ENCODE measurements at regions not wholly inside any gene's neighbourhood (a gene's known extent, or its start where the extent isn't known, plus 50 kb on each side); places are given as distances from the start of the nearest gene placed in this dataset.

GRCh38 chr2:42842466-42842865, 50.1 kb upstream of the HAAO start:
- Mint-ChIP-seq H3K27ac (no peak overlapping the region), H3K4me3 (no peak overlapping the region), H3K4me1 (ENCODE audit: low read depth) (no peaks in the 10 kb centered on the region), H3K27me3 (ENCODE audit: low read depth) (no peaks in the 10 kb centered on the region), H3K36me3 (ENCODE audit: low read depth) (no peaks in the 10 kb centered on the region), H3K9me3 (no peaks in the 10 kb centered on the region)

Measured in T-helper 1 cell treated with Interleukin-12 subunit alpha and Interleukin-12 subunit beta and Interleukin-4 antibody, amounts not matched to agents 30 μg/mL and 1 μg/mL, for 36 hours (primary cell).